ENCODE measurements at regions not wholly inside any gene's neighbourhood (a gene's known extent, or its start where the extent isn't known, plus 50 kb on each side); places are given as distances from the start of the nearest gene placed in this dataset.

DNA sequence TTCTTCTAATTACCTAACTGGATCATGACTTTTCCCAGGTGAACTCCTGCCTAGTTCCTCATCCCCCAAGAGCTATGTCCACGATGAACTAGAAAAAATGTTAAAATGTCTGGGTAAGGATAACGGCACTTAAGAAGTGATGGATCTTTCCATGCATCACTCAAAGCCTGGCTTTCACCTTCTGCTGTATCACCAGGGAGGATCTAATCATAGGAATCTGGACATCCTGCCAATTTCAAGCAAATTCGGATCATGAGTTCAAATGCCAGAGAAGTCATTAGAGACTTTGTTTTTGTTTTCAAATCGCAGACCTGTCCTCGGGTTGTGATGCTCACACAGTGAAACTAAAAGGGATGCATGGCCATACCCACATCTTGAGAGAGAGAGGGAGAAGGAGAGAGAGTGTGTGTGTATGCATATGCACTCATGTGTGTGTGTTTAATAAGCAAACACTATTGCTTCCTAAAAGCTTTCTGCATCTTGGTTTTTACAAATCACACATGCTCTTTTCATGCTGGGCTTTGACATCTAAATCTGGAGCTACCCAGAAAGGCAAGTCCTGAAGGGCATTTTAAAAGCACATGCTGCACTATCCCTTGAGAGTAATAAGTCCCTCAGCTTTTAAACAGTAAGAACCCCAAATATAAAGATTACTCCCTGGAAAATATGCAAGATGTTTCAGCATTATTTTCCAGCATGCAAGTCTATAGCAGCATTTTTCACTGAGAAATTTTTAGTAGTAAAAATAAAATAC, 524.6 kb upstream of the NOX3 start:
- no peak overlapping the region for H3K4me3 ChIP-seq (ENCODE audit: low read depth, low read length)
- ChIA-PET POLR2A (no interaction called here), CTCF (interaction anchor here (0.7 kb wide), 1 partner anchor 35 kb away, joined by 3 read pairs; no protein-coding TSS in a partner anchor)
- DNase-seq (ENCODE audit: low read depth, low spot score) = no peak
- TF ChIP-seq, protein P1, sequence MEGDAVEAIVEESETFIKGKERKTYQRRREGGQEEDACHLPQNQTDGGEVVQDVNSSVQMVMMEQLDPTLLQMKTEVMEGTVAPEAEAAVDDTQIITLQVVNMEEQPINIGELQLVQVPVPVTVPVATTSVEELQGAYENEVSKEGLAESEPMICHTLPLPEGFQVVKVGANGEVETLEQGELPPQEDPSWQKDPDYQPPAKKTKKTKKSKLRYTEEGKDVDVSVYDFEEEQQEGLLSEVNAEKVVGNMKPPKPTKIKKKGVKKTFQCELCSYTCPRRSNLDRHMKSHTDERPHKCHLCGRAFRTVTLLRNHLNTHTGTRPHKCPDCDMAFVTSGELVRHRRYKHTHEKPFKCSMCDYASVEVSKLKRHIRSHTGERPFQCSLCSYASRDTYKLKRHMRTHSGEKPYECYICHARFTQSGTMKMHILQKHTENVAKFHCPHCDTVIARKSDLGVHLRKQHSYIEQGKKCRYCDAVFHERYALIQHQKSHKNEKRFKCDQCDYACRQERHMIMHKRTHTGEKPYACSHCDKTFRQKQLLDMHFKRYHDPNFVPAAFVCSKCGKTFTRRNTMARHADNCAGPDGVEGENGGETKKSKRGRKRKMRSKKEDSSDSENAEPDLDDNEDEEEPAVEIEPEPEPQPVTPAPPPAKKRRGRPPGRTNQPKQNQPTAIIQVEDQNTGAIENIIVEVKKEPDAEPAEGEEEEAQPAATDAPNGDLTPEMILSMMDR (IDR thresholded peaks at IDR 0.05; ENCODE audit: insufficient read depth, low read length, missing control alignments) = no peak

DNA sequence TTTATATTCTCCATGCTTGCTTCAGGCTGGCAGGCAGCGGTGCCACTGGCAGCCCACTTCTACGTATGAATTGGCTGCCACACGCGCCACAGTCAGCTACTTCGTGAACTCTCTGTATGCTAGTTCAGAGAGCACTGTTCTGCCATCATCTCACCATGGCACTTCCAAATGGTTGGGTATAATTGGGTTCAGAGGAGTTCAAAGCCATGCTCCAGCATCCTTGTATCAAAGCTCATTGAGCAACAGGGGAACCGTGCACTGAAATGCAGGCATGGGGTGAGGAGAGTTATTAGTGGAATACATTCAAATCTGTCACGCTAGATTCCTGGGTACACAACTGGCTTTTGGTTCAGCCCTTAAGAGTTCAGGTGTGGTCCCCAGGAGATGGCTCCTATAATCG, 519.9 kb upstream of the NOX3 start:
- POLR2A ChIA-PET = no interaction called here
- no peak for DNase-seq (ENCODE audit: low read depth, low spot score)
- CTCF ChIA-PET = no interaction called here
- TF ChIP-seq, protein P1 (IDR thresholded peaks at IDR 0.05; ENCODE audit: insufficient read depth, low read length, missing control alignments) = no peak
- no peak overlapping the region for H3K4me3 ChIP-seq (ENCODE audit: low read depth, low read length)

DNA sequence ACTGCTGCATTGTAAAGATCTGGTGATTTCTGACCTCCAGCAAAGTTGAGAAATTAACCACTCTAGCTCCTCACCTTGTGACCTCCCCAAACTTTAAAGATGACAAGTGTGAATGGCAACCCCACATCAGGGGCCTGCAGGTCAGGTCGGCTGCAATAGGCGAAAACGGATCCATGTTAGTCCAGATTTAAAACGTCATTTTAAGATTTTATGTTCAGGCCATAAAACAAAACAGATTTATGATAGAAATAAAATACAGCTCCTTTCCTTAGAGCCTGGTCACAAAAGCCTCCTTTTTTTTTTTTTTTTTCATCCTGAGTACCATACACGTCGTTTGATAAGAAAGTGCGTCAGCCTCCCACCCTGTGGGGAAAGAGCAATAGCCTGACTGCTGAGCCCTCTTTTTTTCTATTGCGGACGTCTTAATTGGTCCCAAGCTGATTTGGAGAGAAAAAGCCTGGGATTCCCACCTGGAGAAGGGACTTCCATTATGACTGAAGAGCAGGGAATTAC, 519.2 kb upstream of the NOX3 start:
- POLR2A ChIA-PET = no interaction called here
- TF ChIP-seq, protein P1 (IDR thresholded peaks at IDR 0.05; ENCODE audit: insufficient read depth, low read length, missing control alignments) = no peak
- no peak for DNase-seq (ENCODE audit: low read depth, low spot score)
- no peak overlapping the region for H3K4me3 ChIP-seq (ENCODE audit: low read depth, low read length)
- CTCF ChIA-PET = no interaction called here

DNA sequence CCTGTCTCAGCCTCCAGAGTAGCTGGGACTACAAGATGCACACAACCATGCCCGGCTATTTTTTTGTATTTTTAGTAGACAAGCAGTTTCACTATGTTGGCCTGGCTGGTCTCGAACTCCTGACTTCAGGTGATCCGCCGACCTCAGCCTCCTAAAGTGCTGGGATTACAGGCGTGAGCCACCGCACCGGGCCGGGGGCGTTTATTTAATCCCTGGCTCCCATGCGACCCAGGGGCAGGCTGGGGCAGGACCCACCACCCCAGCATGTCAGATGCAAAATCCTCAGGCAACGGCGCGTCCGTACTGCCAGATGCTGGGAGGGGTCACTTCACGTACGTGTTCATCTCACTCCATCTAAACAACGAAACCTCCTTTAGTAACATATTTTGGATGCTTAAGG, 518.7 kb upstream of the NOX3 start:
- ChIA-PET CTCF (no interaction called here), POLR2A (no interaction called here)
- TF ChIP-seq, protein P1 (IDR thresholded peaks at IDR 0.05; ENCODE audit: insufficient read depth, low read length, missing control alignments) = no peak
- no peak overlapping the region for H3K4me3 ChIP-seq (ENCODE audit: low read depth, low read length)
- no peak for DNase-seq (ENCODE audit: low read depth, low spot score)

DNA sequence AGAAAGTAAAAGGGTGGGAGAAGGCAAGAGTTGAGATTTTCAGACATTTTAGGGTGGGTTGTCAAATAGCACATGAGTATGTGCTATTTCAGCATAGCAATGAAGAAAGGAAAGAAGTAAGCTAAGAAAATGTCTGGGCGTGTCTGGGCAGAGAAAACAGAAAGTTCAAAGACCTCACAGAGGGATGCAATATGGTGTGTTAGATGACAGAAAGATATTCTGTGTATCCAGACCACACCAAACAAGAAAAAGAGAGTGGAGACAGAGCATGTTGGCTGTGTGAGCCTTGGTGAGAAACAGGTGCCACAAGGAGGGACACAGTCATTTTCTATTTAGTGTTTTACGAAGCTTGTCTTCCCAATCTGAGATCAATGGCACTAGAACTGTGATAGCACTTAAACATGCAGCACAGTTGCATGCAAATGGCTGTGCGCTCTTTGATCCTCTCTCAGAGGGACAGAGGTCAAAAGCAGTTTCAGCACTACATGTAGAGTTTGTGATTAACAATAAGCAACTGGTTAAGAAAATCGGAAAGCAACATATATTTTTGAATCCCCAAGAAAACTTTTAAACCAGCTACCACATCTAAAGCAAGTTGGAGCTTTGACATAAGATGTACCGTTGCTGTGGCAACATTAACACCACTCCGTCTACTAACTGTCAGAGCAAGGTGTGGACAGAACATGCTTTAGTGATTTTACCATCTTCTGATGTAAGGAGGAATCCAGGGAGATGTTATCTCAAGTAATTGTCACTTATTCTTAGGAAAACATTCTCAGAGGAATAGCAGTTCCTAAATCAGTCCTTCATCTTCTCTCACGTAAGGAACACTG, 515.5 kb upstream of the NOX3 start:
- POLR2A ChIA-PET = no interaction called here
- TF ChIP-seq, protein P1 (IDR thresholded peaks at IDR 0.05; ENCODE audit: insufficient read depth, low read length, missing control alignments) = no peak
- H3K4me3 ChIP-seq (ENCODE audit: low read depth, low read length) = no peak overlapping the region
- CTCF ChIA-PET = no interaction called here
- DNase-seq (ENCODE audit: low read depth, low spot score) = no peak

DNA sequence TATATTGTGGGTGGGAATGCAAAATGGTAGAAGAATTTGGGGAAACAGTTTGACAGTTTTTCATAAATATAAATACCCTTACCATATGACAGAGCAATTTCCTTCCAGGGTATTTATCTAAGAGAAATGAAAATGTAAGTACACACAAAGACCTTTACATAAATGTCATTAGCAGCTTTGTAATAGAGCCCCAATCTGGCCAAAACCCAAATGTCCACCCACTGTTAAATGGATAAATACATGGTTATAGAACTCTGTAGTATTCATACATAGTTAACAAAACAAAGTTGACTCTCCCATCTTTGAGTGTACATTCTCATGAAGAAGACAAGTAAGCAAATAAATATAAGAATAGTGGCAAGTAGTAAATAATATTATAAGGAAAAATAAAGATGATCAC, 514.8 kb upstream of the NOX3 start:
- ChIA-PET CTCF (no interaction called here), POLR2A (no interaction called here)
- DNase-seq (ENCODE audit: low read depth, low spot score) = no peak

More for the DNA sequence above, 514.8 kb upstream of the NOX3 start:
- H3K4me3 ChIP-seq (ENCODE audit: low read depth, low read length) = no peak overlapping the region
- TF ChIP-seq, protein P1 (IDR thresholded peaks at IDR 0.05; ENCODE audit: insufficient read depth, low read length, missing control alignments) = no peak
